GM12874 (cell line): ENCODE measurements at regions not wholly inside any gene's neighbourhood (a gene's known extent, or its start where the extent isn't known, plus 50 kb on each side); places are given as distances from the start of the nearest gene placed in this dataset.

ENCODE experiments used
- TF ChIP-seq, protein P1 (sequence below): IDR thresholded peaks from 2 replicates; pipeline ENCODE4 v1.5.1; 2011; ENCODE audit warnings: low read depth, mild to moderate bottlenecking, control low read depth, low read length, moderate library complexity; ENCODE audit not compliant: insufficient read depth

- TF ChIP-seq, protein P1, sequence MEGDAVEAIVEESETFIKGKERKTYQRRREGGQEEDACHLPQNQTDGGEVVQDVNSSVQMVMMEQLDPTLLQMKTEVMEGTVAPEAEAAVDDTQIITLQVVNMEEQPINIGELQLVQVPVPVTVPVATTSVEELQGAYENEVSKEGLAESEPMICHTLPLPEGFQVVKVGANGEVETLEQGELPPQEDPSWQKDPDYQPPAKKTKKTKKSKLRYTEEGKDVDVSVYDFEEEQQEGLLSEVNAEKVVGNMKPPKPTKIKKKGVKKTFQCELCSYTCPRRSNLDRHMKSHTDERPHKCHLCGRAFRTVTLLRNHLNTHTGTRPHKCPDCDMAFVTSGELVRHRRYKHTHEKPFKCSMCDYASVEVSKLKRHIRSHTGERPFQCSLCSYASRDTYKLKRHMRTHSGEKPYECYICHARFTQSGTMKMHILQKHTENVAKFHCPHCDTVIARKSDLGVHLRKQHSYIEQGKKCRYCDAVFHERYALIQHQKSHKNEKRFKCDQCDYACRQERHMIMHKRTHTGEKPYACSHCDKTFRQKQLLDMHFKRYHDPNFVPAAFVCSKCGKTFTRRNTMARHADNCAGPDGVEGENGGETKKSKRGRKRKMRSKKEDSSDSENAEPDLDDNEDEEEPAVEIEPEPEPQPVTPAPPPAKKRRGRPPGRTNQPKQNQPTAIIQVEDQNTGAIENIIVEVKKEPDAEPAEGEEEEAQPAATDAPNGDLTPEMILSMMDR = no peak
Observed at GRCh38 chr4:173924561-173924960, 358.9 kb downstream of the FBXO8 start.

- TF ChIP-seq, protein P1 = no peak
Observed at GRCh38 chr4:173919861-173920260, 363.6 kb downstream of the FBXO8 start.

DNA sequence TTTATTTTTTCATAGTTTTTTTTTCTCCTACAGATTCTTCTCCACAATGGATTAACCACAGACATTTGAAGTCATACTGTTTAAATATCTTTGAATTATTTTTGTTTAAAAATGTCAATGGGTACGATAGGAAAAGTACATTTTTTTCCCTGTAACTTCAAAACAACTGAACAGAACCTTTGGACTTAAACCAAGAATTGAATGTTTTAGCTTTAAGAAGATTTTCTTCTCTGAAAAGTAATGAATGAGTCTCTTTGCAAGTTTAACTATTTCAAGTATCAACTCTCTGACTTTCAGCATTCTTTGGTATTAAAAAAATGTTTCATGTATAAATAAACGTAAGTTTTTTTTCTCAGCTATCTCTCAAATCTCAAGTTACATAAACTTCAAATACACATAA lies 364.3 kb downstream of the FBXO8 start:
- TF ChIP-seq, protein P1 = no peak

DNA sequence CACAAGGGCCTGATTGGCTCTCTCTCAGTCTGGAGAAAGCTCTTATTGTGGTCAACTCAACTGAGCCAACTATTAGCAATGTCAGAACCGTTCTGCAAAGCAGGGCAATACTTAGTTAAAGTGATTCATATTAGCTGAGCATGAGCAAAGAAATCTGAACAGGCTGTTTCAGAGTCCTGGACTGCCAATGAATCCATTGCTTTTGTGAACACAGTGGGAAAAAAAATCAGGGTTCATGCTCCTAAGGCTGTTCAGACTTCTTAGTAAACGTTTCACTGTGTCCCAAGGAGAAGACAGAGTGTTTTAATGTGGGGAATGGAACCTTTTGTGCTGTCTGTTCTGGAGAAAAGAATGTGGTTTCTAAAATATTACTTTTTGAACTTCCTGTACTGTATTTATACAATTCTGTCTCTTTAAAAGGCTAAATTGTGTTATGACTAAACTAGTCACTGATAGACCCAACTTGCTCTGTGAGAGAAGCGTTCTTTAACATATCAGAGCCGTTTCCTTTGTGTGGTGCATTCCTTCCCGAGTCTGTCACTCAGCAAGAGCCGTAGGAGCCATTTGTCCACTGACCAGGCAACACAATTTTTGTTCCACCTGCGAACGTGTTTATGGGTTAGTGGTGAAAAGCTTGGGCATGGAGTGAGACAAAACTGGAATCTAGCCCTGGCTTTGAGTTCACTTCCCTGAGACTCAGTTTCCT lies 366.1 kb downstream of the FBXO8 start:
- TF ChIP-seq, protein P1 = no peak

DNA sequence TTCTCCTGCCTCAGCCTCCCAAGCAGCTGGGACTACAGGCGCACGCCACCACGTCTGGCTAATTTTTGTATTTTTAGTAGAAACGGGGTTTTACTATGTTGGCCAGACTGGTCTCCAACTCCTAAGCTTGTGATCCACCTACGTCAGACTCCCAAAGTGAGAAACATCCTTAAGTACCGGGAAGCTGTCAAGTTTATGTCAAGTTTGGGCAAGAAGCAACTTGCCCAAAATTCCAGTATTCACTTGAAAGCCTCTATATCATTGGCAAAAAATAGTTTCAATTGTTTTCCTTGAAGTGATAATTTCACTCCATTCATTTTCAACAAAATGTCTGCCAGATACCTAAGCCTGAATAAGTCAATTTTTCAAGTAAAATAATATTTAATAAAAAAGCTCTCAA lies 370.0 kb downstream of the FBXO8 start:
- TF ChIP-seq, protein P1 = no peak

DNA sequence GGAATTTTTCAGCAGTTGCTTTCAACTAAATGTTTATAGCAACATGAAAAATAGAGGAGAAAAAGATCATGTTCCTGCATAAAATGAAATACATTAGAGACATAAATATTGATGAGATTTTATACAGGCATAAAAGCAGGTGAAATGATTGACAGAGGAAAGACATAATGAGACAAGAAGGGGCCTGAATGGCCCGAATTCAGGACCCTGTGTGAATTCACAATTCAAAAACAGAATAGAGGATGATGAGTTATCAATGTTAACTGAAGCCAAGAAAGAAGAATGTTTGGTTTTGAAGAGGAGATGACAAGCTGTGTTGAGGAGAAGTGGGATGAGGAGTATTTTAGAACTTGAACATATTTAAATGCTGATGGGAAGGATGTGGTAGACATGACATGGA lies 371.1 kb downstream of the FBXO8 start:
- TF ChIP-seq, protein P1 = no peak

- TF ChIP-seq, protein P1 = no peak
Observed at GRCh38 chr4:173910891-173911290, 372.6 kb downstream of the FBXO8 start.
